ENCODE measurements at regions not wholly inside any gene's neighbourhood (a gene's known extent, or its start where the extent isn't known, plus 50 kb on each side); places are given as distances from the start of the nearest gene placed in this dataset.

DNA sequence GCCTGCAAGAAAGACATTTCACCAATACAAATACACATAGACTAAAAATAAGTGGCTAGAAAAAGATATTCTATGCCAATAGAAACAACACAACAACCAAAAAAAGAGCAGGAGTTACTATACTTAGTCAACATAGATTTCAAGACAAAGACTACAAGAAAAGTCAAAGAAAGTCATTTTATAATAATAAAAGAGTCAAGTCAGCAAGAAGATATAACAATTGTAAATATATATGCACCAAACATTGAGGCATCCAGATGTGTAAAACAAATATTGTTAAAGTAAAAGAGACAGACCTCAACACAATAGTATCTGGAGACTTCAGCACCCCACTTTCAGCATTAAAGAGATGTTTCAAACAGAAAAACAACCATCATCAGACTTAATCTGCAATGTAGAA is 104.6 kb downstream of the AMY1C start:
- no peak for DNase-seq (ENCODE audit: low spot score)

DNA sequence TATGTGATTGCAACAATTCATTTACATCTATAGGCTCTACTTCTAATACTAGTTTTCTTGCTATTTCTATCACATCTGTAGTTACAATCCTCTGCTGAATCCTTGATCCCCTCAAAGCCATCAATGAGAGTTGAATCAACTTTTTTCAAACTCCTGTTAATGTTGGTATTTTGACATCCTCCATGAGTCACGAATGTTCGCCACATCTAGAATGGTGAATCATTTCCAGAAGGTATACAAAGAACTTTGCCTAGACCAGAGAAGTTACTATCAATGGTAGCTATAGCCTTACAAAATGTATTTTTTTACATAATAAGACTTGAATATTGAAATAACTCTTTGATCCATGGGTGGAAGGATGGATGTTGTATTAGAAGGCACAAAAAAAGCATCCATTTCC is 110.0 kb downstream of the AMY1C start:
- DNase-seq (ENCODE audit: low spot score), result no peak

- DNase-seq (ENCODE audit: low spot score), result no peak
These were observed 149.1 kb downstream of the AMY1C start for GRCh38 chr1:103898576-103899345.

- no peak for DNase-seq (ENCODE audit: low spot score)
These were observed 150.3 kb downstream of the AMY1C start for GRCh38 chr1:103900005-103900404.

DNA sequence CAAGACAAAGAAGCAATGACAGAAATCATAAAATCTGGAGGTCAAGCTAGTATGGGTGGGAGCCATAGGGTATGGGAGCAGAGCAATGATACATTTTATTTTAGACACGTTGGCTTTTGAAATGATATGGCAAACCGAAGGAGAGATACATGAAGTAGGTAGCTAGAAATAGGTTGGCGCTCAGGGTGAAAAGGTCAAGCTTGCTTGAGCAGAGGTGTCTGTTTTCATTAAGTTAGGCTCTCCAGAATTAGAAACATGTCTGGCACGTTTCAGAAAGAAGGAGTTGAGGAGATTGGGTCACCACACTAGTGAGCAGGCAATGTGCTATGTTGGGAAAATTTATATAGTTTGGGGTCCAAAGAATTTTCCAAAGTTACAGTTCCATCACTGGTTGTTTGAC is 151.4 kb downstream of the AMY1C start:
- no peak for DNase-seq (ENCODE audit: low spot score)

DNA sequence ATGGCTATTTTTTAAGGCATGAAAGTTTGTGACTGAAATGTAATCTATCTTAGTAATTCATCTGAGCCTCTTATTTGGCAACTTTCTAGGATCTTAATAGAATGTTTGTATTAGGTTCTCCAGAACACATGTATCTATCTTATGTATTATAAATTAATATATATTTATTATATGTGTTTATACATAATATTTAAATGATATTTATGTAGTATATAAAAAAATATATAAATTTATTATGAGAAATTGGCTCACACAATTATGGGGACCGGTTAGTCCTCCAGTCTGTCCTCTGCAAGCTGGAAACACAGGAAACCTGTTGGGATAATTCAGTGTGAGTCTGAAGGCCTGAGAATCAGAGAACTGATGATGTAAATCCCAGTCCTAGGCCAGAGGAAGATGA is 155.7 kb downstream of the AMY1C start:
- DNase-seq (ENCODE audit: low spot score), result no peak

GRCh38 chr1:103911450-103911849 is 161.8 kb downstream of the AMY1C start:
- DNase-seq (ENCODE audit: low spot score), result no peak

DNA sequence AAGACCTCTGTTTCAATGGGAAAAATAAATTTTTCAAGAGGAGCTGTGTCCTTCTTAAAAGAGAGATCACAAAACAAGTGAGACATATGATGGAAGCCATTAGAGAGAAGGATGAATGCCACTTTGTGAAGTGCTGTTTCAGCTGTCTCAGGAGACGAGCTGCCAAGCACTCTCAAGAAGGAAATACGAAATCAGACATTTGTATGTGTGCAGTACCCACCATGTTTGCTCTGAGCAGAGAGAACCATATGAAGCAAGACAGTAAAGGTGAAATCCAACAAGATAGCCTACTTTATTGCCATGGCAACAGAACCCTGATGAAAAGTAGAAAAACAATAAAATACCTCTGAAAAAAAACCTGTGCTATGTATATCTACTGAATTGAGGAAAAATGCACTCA is 168.1 kb downstream of the AMY1C start:
- no peak for DNase-seq (ENCODE audit: low spot score)

GRCh38 chr1:103931891-103932290 is 182.2 kb downstream of the AMY1C start:
- DNase-seq (ENCODE audit: low spot score), result no peak

DNA sequence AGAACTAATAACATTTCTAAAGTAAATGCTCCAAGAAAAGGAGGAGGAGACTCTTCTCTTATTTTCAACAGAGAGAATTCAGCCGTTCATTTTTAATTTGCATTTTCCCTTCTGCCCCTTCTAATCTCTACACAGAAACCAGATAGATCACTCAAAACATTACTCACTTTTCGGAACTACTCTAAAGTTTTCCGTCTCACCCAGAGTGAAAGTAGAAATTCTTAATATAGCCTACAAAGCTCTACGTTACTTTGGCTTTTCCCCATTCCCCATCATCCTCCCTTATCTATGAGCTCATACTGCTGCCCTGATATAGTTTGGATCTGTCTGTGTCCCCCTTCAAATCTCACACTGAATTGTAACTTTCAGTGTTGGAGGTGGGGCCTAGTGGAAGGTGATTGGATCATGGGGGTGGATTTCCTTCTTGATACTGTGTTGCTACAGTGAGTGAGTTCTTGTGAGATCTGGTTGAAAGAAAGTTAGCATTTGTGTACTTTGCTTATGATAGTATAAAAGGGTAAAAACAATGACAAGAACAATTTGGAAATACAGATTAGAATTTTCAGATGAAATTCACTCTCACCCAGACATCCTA is 188.2 kb downstream of the AMY1C start:
- DNase-seq (ENCODE audit: low spot score), result no peak

DNA sequence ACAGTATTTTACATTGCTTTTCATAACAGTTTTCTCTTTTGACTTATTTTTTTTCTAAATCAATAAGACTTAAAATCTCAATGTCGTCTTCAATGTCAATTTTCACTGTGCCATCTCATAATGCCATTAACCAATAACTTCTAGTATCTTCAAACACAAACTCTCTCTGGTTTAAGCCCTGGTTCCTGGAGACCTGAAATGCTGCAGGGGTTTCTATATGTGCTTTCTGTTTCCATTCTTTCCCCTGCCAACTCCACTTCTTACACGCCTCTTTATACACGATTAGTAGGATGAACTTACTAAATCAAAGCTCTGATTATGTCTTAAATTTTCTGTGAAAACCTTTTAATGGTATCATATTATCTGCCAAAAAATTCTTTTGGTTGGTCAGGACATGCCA is 191.4 kb downstream of the AMY1C start:
- DNase-seq (ENCODE audit: low spot score), result no peak

- DNase-seq (ENCODE audit: low spot score), result no peak
These were observed 192.3 kb downstream of the AMY1C start for GRCh38 chr1:103942029-103942428.

DNA sequence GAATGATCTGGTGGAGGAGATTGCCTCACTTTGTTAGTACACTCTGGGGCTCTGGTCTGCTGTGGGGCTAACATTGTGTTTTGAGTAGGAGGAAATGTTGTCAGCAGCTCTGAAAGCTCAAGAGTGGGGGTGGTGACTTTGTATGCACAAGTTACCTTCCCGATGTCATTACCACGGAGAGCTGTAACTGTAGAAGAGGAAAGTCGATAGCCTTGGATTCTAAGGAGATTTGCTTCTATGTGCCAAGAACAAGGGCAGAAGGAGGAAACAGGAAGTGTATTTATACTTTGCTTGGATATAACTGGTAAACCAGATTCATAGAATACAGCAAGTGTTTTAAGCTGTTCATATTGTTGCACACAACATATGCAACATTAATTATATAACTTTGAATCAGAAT is 196.1 kb downstream of the AMY1C start:
- no peak for DNase-seq (ENCODE audit: low spot score)

DNA sequence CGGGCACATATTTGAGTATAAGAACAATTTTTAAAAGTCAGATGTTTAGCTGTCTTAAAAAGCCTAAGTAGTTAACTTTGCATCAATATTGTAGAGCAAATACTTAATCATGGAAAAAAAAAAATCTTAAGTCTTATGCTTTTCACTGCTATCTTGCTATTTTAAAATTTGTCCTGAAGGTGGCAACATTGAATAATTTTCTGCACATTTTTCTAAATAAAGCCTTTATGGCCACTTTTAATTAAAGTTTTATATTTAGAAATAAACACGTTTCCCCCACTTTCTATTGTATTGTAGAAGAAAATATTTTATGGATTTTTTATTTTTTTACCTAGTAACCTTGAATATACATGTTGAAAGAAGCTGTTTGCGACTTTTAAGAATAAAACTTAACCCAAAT is 198.8 kb downstream of the AMY1C start:
- no peak for DNase-seq (ENCODE audit: low spot score)

- no peak for DNase-seq (ENCODE audit: low spot score)
These were observed 200.1 kb downstream of the AMY1C start for GRCh38 chr1:103949779-103950178.

GRCh38 chr1:103953386-103953785 is 203.7 kb downstream of the AMY1C start:
- no peak for DNase-seq (ENCODE audit: low spot score)

DNA sequence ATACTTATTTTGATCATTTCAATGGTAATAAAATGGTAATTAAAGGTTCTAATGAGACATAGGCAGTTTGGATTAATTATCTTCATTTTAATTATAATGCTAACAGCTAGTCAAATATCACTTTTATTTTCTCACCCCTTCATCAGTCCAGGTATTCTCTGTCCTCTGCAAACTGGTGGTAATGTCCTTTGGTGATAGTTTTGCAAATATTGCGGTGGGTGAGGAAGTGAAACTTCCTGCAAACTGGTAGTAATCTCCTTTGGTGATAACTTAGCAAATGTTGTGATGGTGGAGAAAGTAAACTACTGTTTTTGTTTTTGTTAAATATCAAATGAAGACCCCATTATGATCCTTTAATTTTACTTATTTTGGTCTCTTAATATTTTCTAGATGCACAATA is 209.0 kb downstream of the AMY1C start:
- no peak for DNase-seq (ENCODE audit: low spot score)

DNA sequence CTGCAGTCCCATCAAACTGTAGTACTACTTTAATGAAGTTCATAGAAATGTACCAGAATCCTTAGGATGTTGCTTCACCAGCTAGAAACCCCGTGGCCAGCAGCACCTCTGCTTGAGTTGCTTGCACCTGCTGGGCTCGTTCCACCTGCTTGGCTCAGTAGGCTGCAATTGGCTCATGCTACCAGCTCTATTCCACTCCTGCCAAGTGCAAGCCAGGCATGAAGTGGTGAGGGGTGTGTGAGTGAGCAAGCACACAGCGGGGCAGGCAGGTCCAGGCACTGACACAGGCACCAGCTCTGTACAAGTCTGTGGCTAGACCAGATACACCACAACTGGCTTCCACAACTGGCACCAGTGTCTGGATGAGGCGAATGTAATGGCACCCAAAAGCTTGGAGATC is 209.9 kb downstream of the AMY1C start:
- DNase-seq (ENCODE audit: low spot score), result no peak

DNA sequence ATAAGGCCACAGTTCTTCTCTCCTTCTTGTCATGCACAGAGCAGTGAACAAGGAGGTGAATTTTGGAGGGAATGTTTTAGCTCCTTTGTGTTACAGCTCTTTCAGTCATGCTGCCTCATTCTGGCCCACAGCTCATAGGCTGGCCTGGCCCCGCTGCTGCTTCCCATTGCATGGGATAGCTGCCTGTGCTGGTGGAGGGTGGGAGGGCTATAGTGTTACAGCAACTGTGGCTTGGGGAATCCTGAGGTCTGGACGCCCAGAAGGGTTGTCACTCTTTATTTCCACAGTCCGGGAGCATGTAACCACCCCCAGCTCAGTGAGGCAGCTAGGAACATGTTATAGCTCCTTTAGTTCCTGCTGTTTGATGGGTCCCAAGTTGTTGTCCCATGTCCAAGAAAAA is 210.3 kb downstream of the AMY1C start:
- no peak for DNase-seq (ENCODE audit: low spot score)

DNA sequence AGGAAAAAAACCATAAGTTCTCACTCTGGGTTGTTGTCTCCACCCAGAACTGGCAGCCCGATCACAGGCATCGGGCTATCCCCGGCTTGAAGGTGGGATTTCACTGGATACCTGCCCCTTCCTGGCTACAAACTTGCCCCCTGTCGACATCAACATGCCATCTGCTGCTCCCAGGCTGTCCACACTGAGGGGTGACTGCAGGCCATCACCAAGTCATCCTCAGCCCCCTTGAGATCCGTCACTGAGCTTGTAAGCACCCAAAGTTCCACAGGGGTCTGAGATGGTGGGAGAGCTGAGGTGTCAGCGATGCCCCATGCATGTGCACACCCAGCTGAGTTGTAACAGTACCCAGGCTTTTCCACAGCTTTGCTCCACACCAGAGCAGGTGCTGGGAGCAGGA is 211.0 kb downstream of the AMY1C start:
- no peak for DNase-seq (ENCODE audit: low spot score)

GRCh38 chr1:103986792-103987191 is 237.1 kb downstream of the AMY1C start:
- DNase-seq (ENCODE audit: low spot score), result no peak

DNA sequence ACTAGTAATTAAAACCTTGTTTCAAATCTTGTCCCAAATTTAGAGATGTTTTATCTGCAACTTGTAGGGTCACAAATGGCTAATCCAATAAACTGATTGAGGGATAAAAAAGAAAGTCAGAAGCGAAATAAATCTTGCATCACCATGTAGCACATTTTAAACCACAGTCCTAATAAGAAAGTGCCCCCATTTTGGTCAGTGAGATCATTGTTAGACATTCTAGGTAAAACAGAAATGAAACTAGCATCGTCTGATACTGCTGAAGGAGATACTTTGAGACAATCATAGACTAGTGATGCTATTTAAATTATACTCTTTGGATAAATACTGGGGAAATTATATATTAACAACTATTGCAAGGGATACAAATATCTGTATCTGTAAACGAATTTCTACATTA is 247.9 kb downstream of the AMY1C start:
- no peak for DNase-seq (ENCODE audit: low spot score)

DNA sequence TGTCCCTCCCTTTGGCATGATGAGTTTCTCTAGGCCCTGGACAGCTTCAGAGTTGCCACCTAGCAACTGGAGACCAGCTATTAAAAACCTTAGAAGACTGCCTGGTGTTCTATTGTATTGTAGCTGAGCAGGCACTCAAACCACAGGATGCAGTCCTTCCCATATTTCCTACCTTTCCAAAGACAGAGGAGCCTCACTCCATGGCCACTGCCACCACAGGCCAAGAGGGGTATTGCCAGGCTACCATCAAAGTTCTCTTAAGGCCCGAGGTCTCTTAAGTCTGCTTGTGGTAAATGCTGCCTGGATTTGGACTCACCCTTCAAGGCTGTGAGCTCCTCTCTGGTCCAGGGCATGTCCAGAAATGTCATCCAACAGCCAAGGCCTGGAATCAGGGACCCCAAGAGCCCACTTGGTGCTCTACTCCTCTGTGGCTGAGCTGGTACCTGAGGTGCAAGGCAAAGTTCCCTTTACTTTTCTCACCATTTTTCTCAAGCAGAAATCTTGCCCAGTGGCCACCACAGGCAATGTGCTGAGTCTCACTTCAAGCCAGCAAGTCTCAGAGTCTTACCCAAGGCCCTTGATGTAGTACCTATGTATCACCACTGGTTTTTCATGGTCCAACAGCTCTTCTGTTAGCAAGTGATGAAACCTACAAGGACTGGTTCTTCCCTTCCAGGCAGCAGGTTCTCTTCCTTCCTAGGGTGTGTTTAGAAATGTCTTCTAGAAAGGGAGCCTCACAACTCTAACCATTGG is 269.4 kb downstream of the AMY1C start:
- DNase-seq (ENCODE audit: low spot score), result no peak

Data from AG08395 (cell line).